ENCODE measurements at regions not wholly inside any gene's neighbourhood (a gene's known extent, or its start where the extent isn't known, plus 50 kb on each side); places are given as distances from the start of the nearest gene placed in this dataset.

GRCh38 chr4:130479674-130480073 lies 1383.7 kb downstream of the C4orf33 start:
- no peaks in the 10 kb centered on the region for H3K27me3 ChIP-seq (replicated peaks in 1 of 2; ENCODE audit: control insufficient read depth in 2 of 2, insufficient read depth in 2 of 2, low read length in 1 of 2)
- TF ChIP-seq BACH1 (IDR thresholded peaks at IDR 0.05; ENCODE audit: borderline replicate concordance) (no peak), CBX5 (IDR thresholded peaks at IDR 0.05; ENCODE audit: low read depth) (no peak), NR2C2 (IDR thresholded peaks at IDR 0.05; ENCODE audit: borderline replicate concordance, control insufficient read depth, insufficient read length, low read depth) (no peak), SKIL (IDR thresholded peaks at IDR 0.05; ENCODE audit: low read depth, poor library complexity, severe bottlenecking) (no peak), IRF3 (IDR thresholded peaks at IDR 0.05) (no peak)
- H3K36me3 ChIP-seq (ENCODE audit: control insufficient read depth in 2 of 2, insufficient read depth in 2 of 2, low read length in 1 of 2) = no peaks in the 10 kb centered on the region
- H3K4me3 ChIP-seq = no peak overlapping the region
- H3K79me2 ChIP-seq (ENCODE audit: control insufficient read depth, insufficient read depth, low read length) = no peaks in the 10 kb centered on the region
- WGBS (ENCODE audit: insufficient coverage, insufficient replicate concordance, low lambda C conversion rate, missing lambda C conversion rate) = 28% methylated on average over 2 of the region's 2 CpGs
- intact Hi-C loops (cut with micrococcal nuclease; ENCODE audit: unreplicated experiment) = no loop called here
- H4K20me1 ChIP-seq (ENCODE audit: control insufficient read depth, insufficient read depth) = no peaks in the 10 kb centered on the region
- BruUV-seq (replicated peaks) = no TSS peak
- ATAC-seq (no peak), DNase-seq (ENCODE audit: low read depth, low spot score) (no peak), FAIRE-seq (no peak)
- H2AFZ ChIP-seq (ENCODE audit: control insufficient read depth, low read depth, low read length) = no peak overlapping the region
- no peaks in the 10 kb centered on the region for H3K9me3 ChIP-seq (replicated peaks; ENCODE audit: control insufficient read depth, insufficient read depth, low read length)
- POLR2A ChIA-PET = no interaction called here
- CTCF ChIA-PET = no interaction called here
- in situ Hi-C loops (cut with MboI) = no loop called here
- RAD21 ChIA-PET (ENCODE audit: unreplicated experiment) = no interaction called here
- SMC1A ChIA-PET (ENCODE audit: uncharacterized antibody, unreplicated experiment) = no interaction called here
- no peak overlapping the region for H3K9ac ChIP-seq (ENCODE audit: control insufficient read depth, insufficient read depth, low read length)
- no peak overlapping the region for H3K27ac ChIP-seq (ENCODE audit: control insufficient read depth, insufficient read depth)
- H3K4me2 ChIP-seq (ENCODE audit: control insufficient read depth, insufficient read depth) = no peak overlapping the region
- no peaks in the 10 kb centered on the region for H3K4me1 ChIP-seq (ENCODE audit: control insufficient read depth, insufficient read depth, low read length)

Data from GM12878 (cell line).